OCI-LY7 (cell line): ENCODE measurements at regions not wholly inside any gene's neighbourhood (a gene's known extent, or its start where the extent isn't known, plus 50 kb on each side); places are given as distances from the start of the nearest gene placed in this dataset.

ENCODE experiments used
- BruUV-seq: library from RNA; stranded (reverse); fragments of 400-500 nt; replicated peaks from 2 replicates; lab custom pipeline; 2021; lab: Mats Ljungman, UMichigan
- CTCF ChIA-PET: fragments of 300-600 bp; sonication (Branson Sonifier 250); formaldehyde crosslinking; loops from one replicate; lab custom pipeline; 2022; ENCODE audit warnings: antibody characterized with exemption; ENCODE audit not compliant: unreplicated experiment; lab: Charles Lee
- POLR2A ChIA-PET: fragments of 300-600 bp; sonication (Branson Sonifier 250); formaldehyde crosslinking; loops from one replicate; lab custom pipeline; 2022; ENCODE audit warnings: antibody characterized with exemption; lab: Charles Lee
- DNase-seq: peaks from one replicate; pipeline ENCODE4 v3.0.0-alpha.2; 2015; ENCODE audit warnings: low spot score
- H2AFZ ChIP-seq: fragments of 200-600 bp; sonication (generic), shearing (Covaris generic); 2 replicates; pipeline ENCODE4 v1.6.1; 2014; ENCODE audit warnings: mild to moderate bottlenecking, antibody characterized with exemption, low read length, moderate library complexity
- H3K27ac ChIP-seq: fragments of 200-600 bp; sonication (generic); 2 replicates; pipeline ENCODE4 v1.5.1; 2014; ENCODE audit warnings: mixed run types, low read depth, mild to moderate bottlenecking, moderate library complexity, low read length, inconsistent platforms; ENCODE audit not compliant: poor library complexity, severe bottlenecking
- H3K36me3 ChIP-seq: fragments of 200-600 bp; sonication (generic); 2 replicates; pipeline ENCODE4 v1.6.1; 2014; ENCODE audit warnings: mild to moderate bottlenecking, antibody characterized with exemption, low read length, moderate library complexity, mixed read lengths; ENCODE audit not compliant: insufficient read depth
- H3K4me1 ChIP-seq: fragments of 200-600 bp; sonication (generic); 2 replicates; pipeline ENCODE4 v1.5.1; 2014; ENCODE audit warnings: mild to moderate bottlenecking, low read length; ENCODE audit not compliant: insufficient read depth, poor library complexity, severe bottlenecking
- H3K4me2 ChIP-seq: fragments of 200-600 bp; sonication (generic); 2 replicates; pipeline ENCODE4 v1.6.1; 2014; ENCODE audit warnings: mild to moderate bottlenecking, low read length
- H3K4me3 ChIP-seq: fragments of 200-600 bp; sonication (generic); 2 replicates; pipeline ENCODE4 v1.5.1; 2014; ENCODE audit warnings: mild to moderate bottlenecking, low read depth, low read length; ENCODE audit not compliant: poor library complexity, severe bottlenecking
- H3K79me2 ChIP-seq: fragments of 200-600 bp; sonication (generic); 2 replicates; pipeline ENCODE4 v1.6.1; 2016; ENCODE audit warnings: low read depth, mild to moderate bottlenecking, low read length, moderate library complexity, mixed read lengths; ENCODE audit not compliant: insufficient read depth
- H3K9me2 ChIP-seq: fragments of 200-600 bp; sonication (generic); 2 replicates; pipeline ENCODE4 v1.6.1; 2016; ENCODE audit warnings: mild to moderate bottlenecking, low read length, mixed read lengths; ENCODE audit not compliant: insufficient read depth
- H3K9me3 ChIP-seq: fragments of 200-600 bp; sonication (generic); 2 replicates; pipeline ENCODE4 v1.6.1; 2014; ENCODE audit warnings: mild to moderate bottlenecking, mixed run types, low read length, mixed read lengths
- H4K20me1 ChIP-seq: fragments of 200-600 bp; sonication (generic); 2 replicates; pipeline ENCODE4 v1.6.1; 2014; ENCODE audit warnings: mild to moderate bottlenecking, antibody characterized with exemption, low read length, moderate library complexity, mixed read lengths; ENCODE audit not compliant: insufficient read depth
- EZH2phosphoT487 ChIP-seq: fragments of 200-600 bp; sonication (generic); IDR thresholded peaks from 2 replicates; pipeline ENCODE4 v1.6.1; 2018; ENCODE audit warnings: low read depth, borderline replicate concordance, mild to moderate bottlenecking, mixed run types, antibody characterized with exemption, low read length, moderate library complexity, mixed read lengths
- intact Hi-C: fragments of 100-400 bp; cut with micrococcal nuclease; formaldehyde crosslinking; loops from one replicate; pipeline ENCODE4 v1.10.0; 2022; ENCODE audit not compliant: unreplicated experiment
- TF ChIP-seq, protein P1 (sequence below): fragments of 200-600 bp; sonication (generic); conservative IDR thresholded peaks from 2 replicates; pipeline ENCODE4 v1.5.1; 2014; ENCODE audit warnings: mild to moderate bottlenecking, antibody characterized with exemption, low read length, moderate library complexity, mixed read lengths

DNA sequence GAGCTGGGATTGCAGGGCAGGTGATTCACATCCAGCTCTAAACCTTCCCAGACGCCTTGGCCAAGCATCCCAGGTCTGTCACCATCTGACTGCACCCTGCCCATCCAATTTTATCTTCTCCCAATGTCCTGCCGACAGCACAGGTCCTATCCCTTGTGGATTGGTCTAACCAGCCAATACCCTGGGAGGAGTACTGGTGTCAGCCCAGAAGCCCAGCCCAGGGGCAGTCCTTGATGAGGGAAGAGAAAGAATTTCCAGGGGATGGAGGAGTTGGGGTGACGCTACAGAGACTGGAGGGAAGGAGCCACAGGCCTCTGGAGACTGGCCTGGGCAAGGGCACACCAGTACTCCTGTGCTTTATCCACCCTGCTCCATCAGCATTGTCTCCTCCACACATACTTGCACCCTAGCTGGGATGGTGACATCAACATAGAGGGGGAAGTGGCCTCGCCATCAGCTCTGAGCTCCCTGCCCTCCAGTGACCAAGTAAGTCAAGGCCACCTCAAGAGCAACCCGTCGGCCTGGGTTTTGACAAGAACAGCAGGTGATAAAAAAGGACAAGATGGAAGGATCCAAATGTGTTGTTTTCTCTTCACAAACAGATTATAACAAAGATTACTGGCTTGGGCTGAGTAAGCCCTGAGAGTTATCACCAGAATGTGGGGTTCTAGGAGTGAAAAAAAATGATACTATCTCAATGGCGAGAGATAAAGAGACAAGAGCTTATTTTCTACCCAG lies 114.6 kb downstream of the AQP9 start:
- no peaks in the 10 kb centered on the region for H3K79me2 ChIP-seq
- no peaks in the 10 kb centered on the region for H3K4me1 ChIP-seq
- POLR2A ChIA-PET = no interaction called here
- no peak overlapping the region for H3K27ac ChIP-seq
- H2AFZ ChIP-seq = no peak overlapping the region
- H3K4me3 ChIP-seq = no peak overlapping the region
- CTCF ChIA-PET = no interaction called here
- H4K20me1 ChIP-seq = no peaks in the 10 kb centered on the region
- intact Hi-C loops = no loop called here
- no peaks in the 10 kb centered on the region for H3K36me3 ChIP-seq
- BruUV-seq = no TSS peak
- TF ChIP-seq, protein P1, sequence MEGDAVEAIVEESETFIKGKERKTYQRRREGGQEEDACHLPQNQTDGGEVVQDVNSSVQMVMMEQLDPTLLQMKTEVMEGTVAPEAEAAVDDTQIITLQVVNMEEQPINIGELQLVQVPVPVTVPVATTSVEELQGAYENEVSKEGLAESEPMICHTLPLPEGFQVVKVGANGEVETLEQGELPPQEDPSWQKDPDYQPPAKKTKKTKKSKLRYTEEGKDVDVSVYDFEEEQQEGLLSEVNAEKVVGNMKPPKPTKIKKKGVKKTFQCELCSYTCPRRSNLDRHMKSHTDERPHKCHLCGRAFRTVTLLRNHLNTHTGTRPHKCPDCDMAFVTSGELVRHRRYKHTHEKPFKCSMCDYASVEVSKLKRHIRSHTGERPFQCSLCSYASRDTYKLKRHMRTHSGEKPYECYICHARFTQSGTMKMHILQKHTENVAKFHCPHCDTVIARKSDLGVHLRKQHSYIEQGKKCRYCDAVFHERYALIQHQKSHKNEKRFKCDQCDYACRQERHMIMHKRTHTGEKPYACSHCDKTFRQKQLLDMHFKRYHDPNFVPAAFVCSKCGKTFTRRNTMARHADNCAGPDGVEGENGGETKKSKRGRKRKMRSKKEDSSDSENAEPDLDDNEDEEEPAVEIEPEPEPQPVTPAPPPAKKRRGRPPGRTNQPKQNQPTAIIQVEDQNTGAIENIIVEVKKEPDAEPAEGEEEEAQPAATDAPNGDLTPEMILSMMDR = no peak
- TF ChIP-seq EZH2phosphoT487 = no peak
- no peak for DNase-seq
- H3K4me2 ChIP-seq = no peak overlapping the region
- H3K9me2 ChIP-seq = no peaks in the 10 kb centered on the region
- H3K9me3 ChIP-seq = no peaks in the 10 kb centered on the region

DNA sequence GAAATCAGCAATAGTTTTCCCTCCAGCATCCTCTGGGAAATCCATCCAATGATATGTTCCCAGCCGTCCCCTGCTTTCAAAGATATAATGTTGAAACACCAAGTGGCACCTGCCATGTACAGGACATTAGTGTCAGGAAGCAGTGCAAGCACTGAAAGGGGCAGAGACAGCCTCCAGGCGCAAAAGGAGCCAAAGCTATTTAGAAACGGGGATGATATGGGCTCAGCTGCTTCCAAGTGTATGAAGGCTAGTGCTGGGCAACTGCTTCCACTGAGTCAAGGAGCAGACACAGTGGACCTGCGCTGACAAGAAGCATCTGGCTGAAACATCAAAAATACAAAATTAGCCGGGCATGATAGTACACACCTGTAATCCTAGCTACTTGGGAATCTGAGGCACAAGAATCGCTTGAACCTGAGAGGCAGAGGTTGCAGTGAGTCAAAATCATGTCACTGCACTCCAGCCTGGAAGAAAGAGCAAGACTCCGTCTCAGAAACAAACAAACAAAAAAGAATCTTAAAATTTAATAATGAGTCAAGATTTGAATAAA lies 119.7 kb downstream of the AQP9 start:
- Histone ChIP-seq H3K4me2 (no peak overlapping the region), H2AFZ (no peak overlapping the region), H3K27ac (no peak overlapping the region), H3K79me2 (no peaks in the 10 kb centered on the region), H3K9me3 (no peaks in the 10 kb centered on the region), H3K36me3 (no peaks in the 10 kb centered on the region), H3K4me1 (no peaks in the 10 kb centered on the region), H4K20me1 (no peaks in the 10 kb centered on the region), H3K9me2 (no peaks in the 10 kb centered on the region), H3K4me3 (no peak overlapping the region)
- ChIA-PET CTCF (no interaction called here), POLR2A (no interaction called here)
- BruUV-seq = no TSS peak
- no peak for DNase-seq
- intact Hi-C loops = no loop called here
- TF ChIP-seq, protein P1 = no peak
- no peak for TF ChIP-seq EZH2phosphoT487
